Stomach (tissue), 4 donors: ENCODE measurements at regions not wholly inside any gene's neighbourhood (a gene's known extent, or its start where the extent isn't known, plus 50 kb on each side); places are given as distances from the start of the nearest gene placed in this dataset.

Experiments used
- EP300 ChIP-seq: sonication (generic); formaldehyde crosslinking; IDR thresholded peaks from one replicate; pipeline ENCODE4 v1.6.1; 2017; ENCODE audit warnings: antibody characterized with exemption
- POLR2A ChIP-seq, 4 donors: fragments of 450-650 bp; IDR thresholded peaks; one replicate each; pipeline ENCODE4 v1.6.1; 2016; ENCODE audit warnings: antibody characterized with exemption in 4 of 4, control low read depth in 2 of 4, mild to moderate bottlenecking in 1 of 4, moderate library complexity in 1 of 4
- POLR2AphosphoS5 ChIP-seq, 3 donors: sonication (generic); formaldehyde crosslinking; IDR thresholded peaks; one replicate each; pipeline ENCODE4 v1.6.1; 2016; ENCODE audit warnings: antibody characterized with exemption in 3 of 3
- TF ChIP-seq, protein P1 (sequence below), 7 experiments: fragments of 450-650 bp in 4 of 7; fragments of 200-600 bp in 3 of 7; sonication (generic) in 3 of 7; IDR thresholded peaks; one replicate each; pipeline ENCODE4 v1.5.1; 2016 to 2019; ENCODE audit warnings: antibody characterized with exemption in 7 of 7, control low read depth in 2 of 7, mild to moderate bottlenecking in 1 of 7

DNA sequence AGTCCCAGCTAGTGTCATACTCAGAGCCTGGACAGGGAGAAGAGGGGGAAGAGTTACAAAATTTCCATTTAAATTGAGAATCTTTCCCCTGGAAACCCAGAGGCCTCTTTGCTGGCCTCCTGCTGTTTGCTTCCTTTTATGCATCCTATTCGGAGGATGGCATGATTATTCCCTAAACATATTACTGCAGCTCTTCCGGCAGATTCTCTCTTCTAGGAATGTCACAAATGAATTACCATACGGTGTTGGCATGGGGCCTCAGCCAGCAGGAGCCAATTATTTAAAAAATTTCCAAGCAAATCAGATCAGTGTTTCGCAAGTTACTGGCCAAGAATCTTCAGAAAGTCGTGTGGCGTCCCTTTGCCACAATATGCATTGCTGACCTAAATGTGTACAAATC, 326.7 kb upstream of the NCAM1 start:
- TF ChIP-seq POLR2AphosphoS5 (IDR thresholded peaks at IDR 0.05), result no peak
- TF ChIP-seq POLR2A (IDR thresholded peaks at IDR 0.05), result no peak
- TF ChIP-seq, protein P1, sequence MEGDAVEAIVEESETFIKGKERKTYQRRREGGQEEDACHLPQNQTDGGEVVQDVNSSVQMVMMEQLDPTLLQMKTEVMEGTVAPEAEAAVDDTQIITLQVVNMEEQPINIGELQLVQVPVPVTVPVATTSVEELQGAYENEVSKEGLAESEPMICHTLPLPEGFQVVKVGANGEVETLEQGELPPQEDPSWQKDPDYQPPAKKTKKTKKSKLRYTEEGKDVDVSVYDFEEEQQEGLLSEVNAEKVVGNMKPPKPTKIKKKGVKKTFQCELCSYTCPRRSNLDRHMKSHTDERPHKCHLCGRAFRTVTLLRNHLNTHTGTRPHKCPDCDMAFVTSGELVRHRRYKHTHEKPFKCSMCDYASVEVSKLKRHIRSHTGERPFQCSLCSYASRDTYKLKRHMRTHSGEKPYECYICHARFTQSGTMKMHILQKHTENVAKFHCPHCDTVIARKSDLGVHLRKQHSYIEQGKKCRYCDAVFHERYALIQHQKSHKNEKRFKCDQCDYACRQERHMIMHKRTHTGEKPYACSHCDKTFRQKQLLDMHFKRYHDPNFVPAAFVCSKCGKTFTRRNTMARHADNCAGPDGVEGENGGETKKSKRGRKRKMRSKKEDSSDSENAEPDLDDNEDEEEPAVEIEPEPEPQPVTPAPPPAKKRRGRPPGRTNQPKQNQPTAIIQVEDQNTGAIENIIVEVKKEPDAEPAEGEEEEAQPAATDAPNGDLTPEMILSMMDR (IDR thresholded peaks at IDR 0.05), result no peak
- no peak for TF ChIP-seq EP300
